A549 (cell line): ENCODE measurements at regions not wholly inside any gene's neighbourhood (a gene's known extent, or its start where the extent isn't known, plus 50 kb on each side); places are given as distances from the start of the nearest gene placed in this dataset.

Source experiments
- ATAC-seq, 2 experiments: fragments of 200-7000 bp in 1 of 2; fragments of >200 bp in 1 of 2; cut with Nextera tagmentation in 1 of 2; cut with Tn5 transposase in 1 of 2; 3 replicates each; pipeline versions ENCODE4 v1.8.0 to v1.9.1; 2018 to 2020; ENCODE audit warnings: mild to moderate bottlenecking in 1 of 2, moderate library complexity in 1 of 2
- CTCF ChIA-PET: fragments of 300-600 bp; sonication (Branson Sonifier 250); formaldehyde crosslinking; extraction: SDS; loops from one replicate; lab custom pipeline; 2021; ENCODE audit warnings: antibody characterized with exemption, inconsistent platforms; lab: Yijun Ruan, JAX
- POLR2A ChIA-PET: fragments of 350-600 bp; formaldehyde crosslinking; extraction: SDS; loops from one replicate; lab custom pipeline; 2021; ENCODE audit warnings: antibody characterized with exemption, inconsistent platforms; lab: Yijun Ruan, JAX
- DNase-seq, 2 experiments: peaks; one replicate each; pipeline versions ENCODE4 v3.0.0 to v3.0.0-alpha.2; 2011 to 2016; ENCODE audit warnings: low read depth in 1 of 2, low spot score in 1 of 2
- FAIRE-seq: peaks from 2 replicates; lab custom pipeline; 2011; peaks lifted over from hg19 to GRCh38; lab: Jason Lieb, UNC
- H3K27ac ChIP-seq, 2 experiments: fragments of >200 bp; sonication (Bioruptor Twin); formaldehyde crosslinking; 3 replicates each; pipeline ENCODE4 v1.5.1; 2016 to 2017
- H3K4me1 ChIP-seq: fragments of >200 bp; sonication (Bioruptor Twin); formaldehyde crosslinking; 3 replicates; pipeline ENCODE4 v1.6.1; 2016
- H3K4me2 ChIP-seq: fragments of >200 bp; sonication (Bioruptor Twin); formaldehyde crosslinking; 3 replicates; pipeline ENCODE4 v1.6.1; 2016
- H3K4me3 ChIP-seq: fragments of >200 bp; sonication (Bioruptor Twin); formaldehyde crosslinking; 3 replicates; pipeline ENCODE4 v1.5.1; 2016
- H3K9me3 ChIP-seq: fragments of >200 bp; sonication (Bioruptor Twin); formaldehyde crosslinking; 3 replicates; pipeline ENCODE4 v1.6.1; 2016
- ATOH8 ChIP-seq: fragments of 250-450 bp; sonication (Bioruptor Pico); IDR thresholded peaks from 2 replicates; pipeline ENCODE4 v1.5.0; 2020; ENCODE audit warnings: low read depth, mild to moderate bottlenecking, moderate library complexity
- BCL3 ChIP-seq: fragments of >200 bp; sonication (Bioruptor Twin); formaldehyde crosslinking; IDR thresholded peaks from 3 replicates; pipeline ENCODE4 v1.6.1; 2016
- BHLHE40 ChIP-seq: IDR thresholded peaks from 2 replicates; pipeline ENCODE4 v1.6.1; 2012; ENCODE audit warnings: low read depth, low read length, inconsistent platforms
- CHD2 ChIP-seq: fragments of 150-350 bp; IDR thresholded peaks from 2 replicates; pipeline ENCODE4 v1.6.1; 2014; ENCODE audit warnings: low read length; ENCODE audit not compliant: partially characterized antibody
- EHMT2 ChIP-seq: fragments of 200-600 bp; sonication (generic); IDR thresholded peaks from 2 replicates; pipeline ENCODE4 v1.6.1; 2016; ENCODE audit warnings: antibody characterized with exemption, low read depth, mild to moderate bottlenecking, moderate library complexity
- FOSL2 ChIP-seq, 2 experiments: fragments of 450-650 bp in 1 of 2; fragments of >200 bp in 1 of 2; sonication (Bioruptor Twin) in 1 of 2; formaldehyde crosslinking; IDR thresholded peaks; 2 replicates each; pipeline versions ENCODE4 v1.5.0 to v1.6.1; 2016 to 2020; ENCODE audit warnings: mild to moderate bottlenecking in 1 of 2, moderate library complexity in 1 of 2
- GATA3 ChIP-seq: IDR thresholded peaks from 2 replicates; pipeline ENCODE4 v1.6.1; 2012; ENCODE audit warnings: borderline replicate concordance
- HDAC2 ChIP-seq: fragments of 200-600 bp; sonication (generic); IDR thresholded peaks from 2 replicates; pipeline ENCODE4 v1.6.1; 2016
- HEYL ChIP-seq: fragments of 250-450 bp; sonication (Bioruptor Pico); IDR thresholded peaks from 2 replicates; pipeline ENCODE4 v1.8.0; 2021; ENCODE audit warnings: mild to moderate bottlenecking, moderate library complexity
- HMGXB4 ChIP-seq: fragments of 250-450 bp; sonication (Bioruptor Pico); IDR thresholded peaks from 2 replicates; pipeline ENCODE4 v1.5.0; 2021; ENCODE audit warnings: mild to moderate bottlenecking, moderate library complexity, borderline replicate concordance
- JUN ChIP-seq, 2 experiments: fragments of >200 bp; sonication (Bioruptor Twin); formaldehyde crosslinking; IDR thresholded peaks; 2 replicates in 1 of 2; 3 replicates in 1 of 2; pipeline ENCODE4 v1.6.1; 2016 to 2017
- MAZ ChIP-seq: fragments of 150-350 bp; IDR thresholded peaks from 2 replicates; pipeline ENCODE4 v1.6.1; 2014; ENCODE audit warnings: antibody characterized with exemption, low read depth, low read length, borderline replicate concordance
- ZFP36 ChIP-seq: fragments of 450-650 bp; IDR thresholded peaks from 2 replicates; pipeline ENCODE4 v1.6.1; 2014; ENCODE audit warnings: borderline replicate concordance; ENCODE audit not compliant: partially characterized antibody
- ZSCAN20 ChIP-seq: fragments of 250-450 bp; sonication (Bioruptor Pico); IDR thresholded peaks from 2 replicates; pipeline ENCODE4 v1.8.0; 2022; ENCODE audit warnings: mild to moderate bottlenecking, moderate library complexity
- WGBS: methylation state at CpG from one replicate; pipeline ENCODE4 v1.1.6; 2017; ENCODE audit errors: missing lambda C conversion rate; 5-methylcytosine and 5-hydroxymethylcytosine counted together

- POLR2A ChIA-PET = no interaction called here
- ATAC-seq = peak; percentile 78 to 88; a peak in 4 of 6 replicates
These were observed 129.1 kb downstream of the FBXO8 start for GRCh38 chr4:174154215-174154854.

GRCh38 chr4:174152717-174153466 is 130.6 kb downstream of the FBXO8 start:
- TF ChIP-seq BCL3 (no peak), CHD2 (no peak), GATA3 (no peak), ATOH8 (CRISPR knock-in tag) (no peak), HEYL (CRISPR knock-in tag) (no peak), EHMT2 (no peak), BHLHE40 (no peak)
- H3K4me1 ChIP-seq = peaks cover 11% of the 10 kb centered on the region; the same call in 2 of the 3 replicates
- H3K4me3 ChIP-seq = no peak overlapping the region
- 83% methylated on average over 2 of the region's 2 CpGs for WGBS
- no peaks in the 10 kb centered on the region for H3K9me3 ChIP-seq
- no peak for FAIRE-seq
- no peak overlapping the region for H3K4me2 ChIP-seq
- CTCF ChIA-PET = no interaction called here
- POLR2A ChIA-PET = interaction anchor here (0.6 kb wide), 1 partner anchor 782 kb away, joined by 4 read pairs; the partner anchor contains the start of gene SAP30
- DNase-seq = no peak
- no peak for ATAC-seq
- H3K27ac ChIP-seq = no peak overlapping the region; a peak in 1 of 6 replicates

More at GRCh38 chr4:174154215-174154854, 129.1 kb downstream of the FBXO8 start:
- peak overlapping the region; percentile 78 for H3K4me2 ChIP-seq
- 3% methylated on average over 5 of the region's 5 CpGs for WGBS
- CTCF ChIA-PET = no interaction called here
- peak overlapping the region; percentile 43 for H3K4me3 ChIP-seq
- no peaks in the 10 kb centered on the region for H3K9me3 ChIP-seq
- FAIRE-seq = no peak
- peaks cover 11% of the 10 kb centered on the region; the same call in 2 of the 3 replicates for H3K4me1 ChIP-seq
- H3K27ac ChIP-seq = peak overlapping the region; percentile 62 to 75
- DNase-seq = peak; percentile 27 to 43
- TF ChIP-seq FOSL2 (IDR thresholded peaks at IDR 0.05) = peak; percentile 44
- TF ChIP-seq FOSL2 (CRISPR knock-in tag; IDR thresholded peaks at IDR 0.05) = peak; percentile 66
- TF ChIP-seq ZSCAN20 (CRISPR knock-in tag) = no peak

GRCh38 chr4:174147863-174148262 is 135.6 kb downstream of the FBXO8 start:
- Histone ChIP-seq H3K4me3 (no peak overlapping the region), H3K4me2 (no peak overlapping the region), H3K9me3 (no peaks in the 10 kb centered on the region), H3K4me1 (no peaks in the 10 kb centered on the region)
- 52% methylated on average over 2 of the region's 2 CpGs for WGBS
- ChIA-PET CTCF (interaction anchor here (0.7 kb wide), 1 partner anchor 40 kb away, joined by 3 read pairs; no protein-coding TSS in a partner anchor), POLR2A (no interaction called here)
- no peak for DNase-seq
- no peak for TF ChIP-seq HDAC2
- TF ChIP-seq JUN (IDR thresholded peaks at IDR 0.05) = no peak
- TF ChIP-seq MAZ = no peak
- no peak for TF ChIP-seq HMGXB4 (CRISPR knock-in tag)
- TF ChIP-seq ZFP36 = no peak
- TF ChIP-seq CHD2 = no peak
- TF ChIP-seq BHLHE40 = no peak
- TF ChIP-seq, all 56 proteins: peak for 0
- no peak overlapping the region for H3K27ac ChIP-seq
- FAIRE-seq (no peak), ATAC-seq (no peak)
